ENCODE measurements at regions not wholly inside any gene's neighbourhood (a gene's known extent, or its start where the extent isn't known, plus 50 kb on each side); places are given as distances from the start of the nearest gene placed in this dataset.

- no peak for ATAC-seq
- Histone ChIP-seq H3K4me1 (no peaks in the 10 kb centered on the region), H3K27ac (no peak overlapping the region), H3K4me3 (no peak overlapping the region), H3K27me3 (no peaks in the 10 kb centered on the region), H3K36me3 (no peaks in the 10 kb centered on the region), H3K9me3 (no peaks in the 10 kb centered on the region)
- 85 to 100% methylated on average over 1 to 2 of the region's 2 CpGs for WGBS, 2 donors (ENCODE audit: low coverage in 1 of 2)
- TF ChIP-seq EP300 (IDR thresholded peaks at IDR 0.05), result no peak
- no peak for TF ChIP-seq CTCF (IDR thresholded peaks at IDR 0.05)
- no peak for TF ChIP-seq POLR2A (IDR thresholded peaks at IDR 0.05)
Measured at GRCh38 chr2:48901416-48901815, 145.9 kb upstream of the LHCGR start.

DNA sequence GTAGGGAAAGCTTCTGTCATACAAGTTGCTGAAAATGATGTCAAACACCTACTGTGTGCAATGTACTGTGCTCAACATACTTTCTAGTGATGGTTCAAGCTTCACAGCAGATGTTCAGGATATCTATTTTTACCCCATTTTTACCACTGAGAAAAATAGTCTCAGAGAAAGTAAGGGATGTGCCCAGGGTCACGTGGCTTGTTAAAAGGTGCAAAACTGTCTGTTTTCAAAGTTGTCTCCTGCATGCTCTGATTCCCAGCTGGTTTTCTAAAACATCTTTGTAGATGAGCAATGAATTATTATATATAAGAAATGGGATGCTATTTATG, 145.5 kb upstream of the LHCGR start:
- ATAC-seq, result no peak
- WGBS, 2 donors (ENCODE audit: low coverage in 1 of 2), result 67 to 77% methylated on average over 1 of the region's 1 CpG
- no peaks in the 10 kb centered on the region for H3K36me3 ChIP-seq
- no peaks in the 10 kb centered on the region for H3K9me3 ChIP-seq
- no peaks in the 10 kb centered on the region for H3K4me1 ChIP-seq
- H3K27me3 ChIP-seq, result no peaks in the 10 kb centered on the region
- TF ChIP-seq EP300 (IDR thresholded peaks at IDR 0.05), result no peak
- H3K27ac ChIP-seq, result no peak overlapping the region
- no peak overlapping the region for H3K4me3 ChIP-seq

GRCh38 chr2:48900321-48901014, 144.9 kb upstream of the LHCGR start:
- Histone ChIP-seq H3K27ac (no peak overlapping the region), H3K36me3 (no peaks in the 10 kb centered on the region), H3K9me3 (no peaks in the 10 kb centered on the region), H3K27me3 (no peaks in the 10 kb centered on the region), H3K4me1 (no peaks in the 10 kb centered on the region), H3K4me3 (no peak overlapping the region)
- 50 to 60% methylated on average over 1 of the region's 2 CpGs for WGBS, 2 donors (ENCODE audit: low coverage in 1 of 2)
- no peak for ATAC-seq
- no peak for TF ChIP-seq POLR2A (IDR thresholded peaks at IDR 0.05)
- TF ChIP-seq EP300 (IDR thresholded peaks at IDR 0.05), result no peak
- no peak for TF ChIP-seq POLR2AphosphoS5 (IDR thresholded peaks at IDR 0.05)
- no peak for TF ChIP-seq CTCF (IDR thresholded peaks at IDR 0.05)

DNA sequence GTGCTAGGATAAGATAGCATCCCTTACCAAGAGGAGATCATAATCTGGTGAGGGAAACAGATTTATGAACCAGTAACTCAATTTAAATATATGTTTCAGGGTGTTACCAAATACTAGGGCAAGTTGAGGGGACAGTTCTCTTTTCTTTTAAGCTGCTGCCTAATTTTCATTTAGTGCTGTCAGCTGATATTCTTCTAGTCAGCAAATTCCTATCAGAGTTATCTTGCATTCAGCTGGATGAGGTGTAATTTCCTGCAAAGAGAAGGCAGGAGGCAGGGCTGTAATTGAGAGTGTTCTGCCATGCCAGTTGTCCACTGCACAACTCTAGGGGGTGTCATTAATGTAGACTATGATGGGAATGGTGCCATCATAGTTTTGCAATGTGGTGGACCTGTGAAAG, 141.3 kb upstream of the LHCGR start:
- H3K9me3 ChIP-seq, result no peaks in the 10 kb centered on the region
- no peak for ATAC-seq
- no peaks in the 10 kb centered on the region for H3K36me3 ChIP-seq
- TF ChIP-seq CTCF (IDR thresholded peaks at IDR 0.05) (no peak), EP300 (IDR thresholded peaks at IDR 0.05) (no peak), POLR2AphosphoS5 (IDR thresholded peaks at IDR 0.05) (no peak), POLR2A (IDR thresholded peaks at IDR 0.05) (no peak)
- no peak overlapping the region for H3K4me3 ChIP-seq
- no peak overlapping the region for H3K27ac ChIP-seq
- H3K27me3 ChIP-seq, result no peaks in the 10 kb centered on the region
- H3K4me1 ChIP-seq, result no peaks in the 10 kb centered on the region

DNA sequence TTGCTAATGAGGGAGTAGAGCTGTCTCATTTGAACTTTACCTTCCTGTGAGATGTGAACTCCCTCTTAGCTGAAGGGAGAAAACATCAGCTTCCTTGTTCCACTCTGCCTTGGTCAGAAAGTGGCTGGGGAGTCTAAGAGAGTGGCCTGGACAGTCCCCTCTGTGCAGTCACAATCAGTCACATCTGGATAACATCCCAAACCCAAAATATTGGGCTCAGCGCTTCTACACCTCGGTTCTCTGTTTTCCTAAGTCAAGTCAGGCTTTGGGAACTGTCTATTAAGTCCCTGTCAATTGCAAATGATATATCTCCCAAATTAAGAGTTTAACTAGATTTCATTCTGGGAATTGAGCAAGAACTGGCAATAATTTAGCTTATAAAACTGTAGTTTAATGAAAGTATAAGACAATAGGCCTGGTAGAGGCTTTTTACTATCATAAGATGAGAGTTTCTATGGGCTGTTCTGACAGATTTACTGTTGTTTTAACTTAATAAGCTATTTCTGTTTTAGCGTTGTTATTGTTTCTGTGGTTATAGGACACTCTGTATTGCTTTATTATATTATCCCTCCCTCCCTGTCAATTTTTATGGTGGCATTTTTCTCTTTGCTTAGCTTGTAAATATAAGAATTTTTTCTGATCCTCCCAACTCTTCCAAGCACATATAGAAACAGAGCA, 135.1 kb upstream of the LHCGR start:
- no peak overlapping the region for H3K27ac ChIP-seq
- 53 to 92% methylated on average over 1 to 2 of the region's 3 CpGs for WGBS, 2 donors (ENCODE audit: low coverage in 1 of 2)
- no peaks in the 10 kb centered on the region for H3K9me3 ChIP-seq
- no peak for TF ChIP-seq EP300 (IDR thresholded peaks at IDR 0.05)
- TF ChIP-seq POLR2A (IDR thresholded peaks at IDR 0.05), result no peak
- no peak for TF ChIP-seq CTCF (IDR thresholded peaks at IDR 0.05)
- TF ChIP-seq POLR2AphosphoS5 (IDR thresholded peaks at IDR 0.05), result no peak
- no peak for ATAC-seq
- no peaks in the 10 kb centered on the region for H3K27me3 ChIP-seq
- no peaks in the 10 kb centered on the region for H3K4me1 ChIP-seq
- H3K4me3 ChIP-seq, result no peak overlapping the region
- no peaks in the 10 kb centered on the region for H3K36me3 ChIP-seq
